Rectal smooth muscle tissue (tissue), 1 donor: ENCODE measurements at regions not wholly inside any gene's neighbourhood (a gene's known extent, or its start where the extent isn't known, plus 50 kb on each side); places are given as distances from the start of the nearest gene placed in this dataset.

Experiments used
- H3K27ac ChIP-seq: one replicate; pipeline ENCODE4 v1.7.0; 2013; ENCODE audit warnings: low read depth, low read length, inconsistent platforms
- H3K27me3 ChIP-seq: one replicate; pipeline ENCODE4 v1.7.0; 2013; ENCODE audit warnings: low read length; ENCODE audit not compliant: control insufficient read depth, insufficient read depth
- H3K36me3 ChIP-seq: one replicate; pipeline ENCODE4 v1.7.0; 2013; ENCODE audit warnings: low read length; ENCODE audit not compliant: control insufficient read depth, insufficient read depth
- H3K4me1 ChIP-seq: one replicate; pipeline ENCODE4 v1.7.0; 2013; ENCODE audit warnings: low read length; ENCODE audit not compliant: control insufficient read depth, insufficient read depth
- H3K4me3 ChIP-seq: one replicate; pipeline ENCODE4 v1.7.0; 2013; ENCODE audit warnings: low read length
- H3K9ac ChIP-seq: one replicate; pipeline ENCODE4 v1.7.0; 2013; ENCODE audit warnings: low read length

DNA sequence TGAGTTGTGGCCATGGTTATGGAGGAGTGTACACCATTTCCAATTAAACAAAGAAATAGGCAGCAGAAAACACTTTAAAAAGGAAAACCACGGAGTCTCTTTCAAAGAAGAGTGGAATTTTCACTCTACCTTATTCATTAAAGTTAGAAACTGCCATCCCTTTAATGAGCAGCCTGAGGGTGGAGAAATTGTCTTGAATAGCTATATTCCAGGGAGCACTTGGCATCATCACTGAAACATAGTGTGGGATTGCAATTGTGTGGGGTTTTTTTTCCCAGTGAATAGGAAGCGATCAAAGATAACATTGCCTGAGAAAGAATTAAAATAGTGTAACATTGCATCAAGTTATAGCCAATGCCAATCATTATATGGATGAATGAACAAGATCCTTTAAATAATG, 191.6 kb downstream of the TEX36 start:
- H3K36me3 ChIP-seq = no peaks in the 10 kb centered on the region
- H3K27me3 ChIP-seq = no peaks in the 10 kb centered on the region
- no peak overlapping the region for H3K9ac ChIP-seq
- no peak overlapping the region for H3K4me3 ChIP-seq
- no peak overlapping the region for H3K27ac ChIP-seq
- no peaks in the 10 kb centered on the region for H3K4me1 ChIP-seq

GRCh38 chr10:125489731-125490130, 193.2 kb downstream of the TEX36 start:
- Histone ChIP-seq H3K4me3 (no peak overlapping the region), H3K27me3 (no peaks in the 10 kb centered on the region), H3K27ac (no peak overlapping the region), H3K9ac (no peak overlapping the region), H3K4me1 (no peaks in the 10 kb centered on the region), H3K36me3 (no peaks in the 10 kb centered on the region)

GRCh38 chr10:125485665-125486064, 197.3 kb downstream of the TEX36 start:
- H3K27me3 ChIP-seq = no peaks in the 10 kb centered on the region
- no peak overlapping the region for H3K27ac ChIP-seq
- no peaks in the 10 kb centered on the region for H3K4me1 ChIP-seq
- no peaks in the 10 kb centered on the region for H3K36me3 ChIP-seq
- H3K4me3 ChIP-seq = no peak overlapping the region
- H3K9ac ChIP-seq = no peak overlapping the region

DNA sequence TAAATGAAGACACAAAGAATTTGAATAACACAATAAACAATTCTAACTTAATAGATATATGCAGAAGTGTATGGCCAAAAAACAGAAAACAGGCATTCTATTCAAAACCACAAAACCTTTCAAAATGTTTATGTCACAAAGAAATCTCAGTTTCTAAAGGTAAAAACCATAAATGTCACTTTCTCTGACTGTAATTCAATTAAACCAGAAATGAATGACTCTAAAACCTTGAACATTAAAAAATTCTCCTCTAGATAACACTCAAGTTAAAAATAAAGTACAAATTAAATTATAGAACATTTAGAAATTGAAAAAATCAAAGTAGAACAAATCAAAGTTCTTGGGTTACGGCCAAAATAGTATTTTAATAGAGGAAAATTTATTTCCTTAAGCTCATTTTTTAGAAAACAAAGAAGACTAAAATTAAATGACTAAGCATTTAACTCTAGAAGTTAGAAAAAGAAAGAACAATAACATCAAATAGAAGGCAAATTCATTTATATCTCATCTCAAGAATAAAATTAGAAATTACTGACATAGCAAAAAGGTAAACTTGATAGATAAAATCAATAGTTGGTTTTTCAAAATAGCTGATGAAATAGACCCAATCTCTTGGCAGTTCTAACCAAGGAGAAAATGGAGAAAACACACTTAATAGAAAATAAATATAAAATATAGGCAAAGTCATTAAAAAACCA, 198.8 kb downstream of the TEX36 start:
- Histone ChIP-seq H3K4me3 (no peak overlapping the region), H3K9ac (no peak overlapping the region), H3K4me1 (no peaks in the 10 kb centered on the region), H3K27ac (no peak overlapping the region), H3K36me3 (no peaks in the 10 kb centered on the region), H3K27me3 (no peaks in the 10 kb centered on the region)

DNA sequence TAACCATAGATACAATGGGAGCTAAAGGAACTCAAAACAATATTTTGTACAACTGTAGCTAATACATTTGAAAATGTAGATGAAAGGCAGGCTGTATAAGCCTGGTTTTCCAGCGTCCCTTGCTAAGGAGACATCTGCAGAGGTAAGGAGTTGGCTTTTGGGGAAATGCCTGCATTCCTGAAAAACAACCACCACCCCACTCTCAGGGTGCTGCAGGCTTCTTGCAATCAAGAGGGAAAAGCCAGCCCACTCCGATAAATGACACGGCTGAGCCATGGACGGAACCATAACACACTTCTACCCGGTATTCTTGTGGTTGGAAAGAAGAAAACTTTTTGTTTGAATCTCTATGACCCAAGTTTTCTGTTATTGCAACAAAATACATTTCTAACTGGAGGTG, 200.3 kb downstream of the TEX36 start:
- H3K4me3 ChIP-seq = no peak overlapping the region
- no peak overlapping the region for H3K27ac ChIP-seq
- H3K36me3 ChIP-seq = no peaks in the 10 kb centered on the region
- no peak overlapping the region for H3K9ac ChIP-seq
- H3K27me3 ChIP-seq = no peaks in the 10 kb centered on the region
- no peaks in the 10 kb centered on the region for H3K4me1 ChIP-seq

DNA sequence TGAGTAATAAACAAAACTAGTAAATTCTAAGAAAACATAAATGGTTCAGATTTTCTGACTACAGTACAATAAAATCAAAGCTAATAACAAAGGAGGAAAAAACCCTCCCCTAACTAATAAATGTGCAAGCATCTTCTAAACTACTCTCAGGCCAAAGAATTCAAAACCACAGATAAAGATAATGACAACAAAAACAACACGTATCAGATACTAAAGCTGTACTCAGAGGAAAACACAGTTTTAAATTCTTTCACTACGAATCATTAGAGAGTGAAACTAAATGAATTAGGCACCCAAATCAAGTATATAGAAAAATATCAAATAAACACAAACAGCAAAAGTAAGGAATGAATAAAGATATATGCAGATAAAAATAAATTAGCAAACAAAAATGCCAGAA, 200.9 kb downstream of the TEX36 start:
- Histone ChIP-seq H3K36me3 (no peaks in the 10 kb centered on the region), H3K27me3 (no peaks in the 10 kb centered on the region), H3K27ac (no peak overlapping the region), H3K4me1 (no peaks in the 10 kb centered on the region), H3K9ac (no peak overlapping the region), H3K4me3 (no peak overlapping the region)

DNA sequence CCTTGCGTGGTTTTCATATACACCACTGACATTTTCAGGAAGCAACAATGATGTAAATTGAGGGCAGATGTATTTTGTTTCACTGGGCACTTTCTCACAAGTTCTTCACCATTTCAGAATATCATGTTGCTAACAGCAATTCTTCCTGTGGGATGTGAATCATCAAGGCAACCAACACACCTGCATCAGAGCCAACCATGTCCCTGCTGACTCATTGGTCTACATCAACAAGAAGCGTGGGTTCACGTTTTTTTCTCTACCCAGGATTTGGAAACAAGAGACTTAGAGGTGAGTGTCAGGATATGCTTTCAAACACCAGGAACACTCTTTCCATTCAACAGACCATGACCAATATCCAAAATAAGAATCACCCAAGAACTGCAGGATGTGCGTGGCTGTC, 203.9 kb downstream of the TEX36 start:
- no peak overlapping the region for H3K9ac ChIP-seq
- no peaks in the 10 kb centered on the region for H3K36me3 ChIP-seq
- no peak overlapping the region for H3K4me3 ChIP-seq
- H3K27me3 ChIP-seq = no peaks in the 10 kb centered on the region
- no peak overlapping the region for H3K27ac ChIP-seq
- H3K4me1 ChIP-seq = no peaks in the 10 kb centered on the region

DNA sequence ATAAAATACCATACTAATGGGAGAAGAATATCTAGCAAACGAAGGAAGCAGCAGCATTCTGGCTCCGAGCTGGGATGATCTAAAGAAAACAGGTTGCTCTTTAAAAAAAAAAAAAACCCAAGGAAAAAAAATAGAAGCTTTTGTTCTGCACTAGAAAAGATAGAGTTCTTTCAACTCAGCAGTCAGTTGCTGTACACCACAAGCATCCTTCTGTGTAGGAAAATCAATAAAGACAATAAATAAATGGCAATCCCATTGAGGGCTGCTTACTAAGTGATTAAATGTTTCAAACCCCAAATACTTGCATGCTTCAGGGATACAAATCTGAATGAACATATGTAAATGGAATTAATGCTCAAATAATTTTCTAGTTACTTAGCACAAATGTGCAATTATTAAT, 207.1 kb downstream of the TEX36 start:
- no peaks in the 10 kb centered on the region for H3K4me1 ChIP-seq
- no peak overlapping the region for H3K4me3 ChIP-seq
- no peaks in the 10 kb centered on the region for H3K27me3 ChIP-seq

GRCh38 chr10:125473143-125473793, 209.7 kb downstream of the TEX36 start:
- H3K27me3 ChIP-seq = no peaks in the 10 kb centered on the region

More for the DNA sequence above, 207.1 kb downstream of the TEX36 start:
- no peak overlapping the region for H3K9ac ChIP-seq
- no peak overlapping the region for H3K27ac ChIP-seq
- H3K36me3 ChIP-seq = no peaks in the 10 kb centered on the region

GRCh38 chr10:125472010-125472607, 210.9 kb downstream of the TEX36 start:
- no peak overlapping the region for H3K9ac ChIP-seq
- H3K27ac ChIP-seq = no peak overlapping the region
- H3K36me3 ChIP-seq = no peaks in the 10 kb centered on the region
- H3K4me1 ChIP-seq = no peaks in the 10 kb centered on the region
- no peaks in the 10 kb centered on the region for H3K27me3 ChIP-seq
- no peak overlapping the region for H3K4me3 ChIP-seq

More at GRCh38 chr10:125473143-125473793, 209.7 kb downstream of the TEX36 start:
- no peak overlapping the region for H3K9ac ChIP-seq
- H3K27ac ChIP-seq = no peak overlapping the region
- H3K4me3 ChIP-seq = no peak overlapping the region
- H3K4me1 ChIP-seq = no peaks in the 10 kb centered on the region
- H3K36me3 ChIP-seq = no peaks in the 10 kb centered on the region

- Histone ChIP-seq H3K27me3 (no peaks in the 10 kb centered on the region), H3K9ac (no peak overlapping the region), H3K4me3 (no peak overlapping the region), H3K36me3 (no peaks in the 10 kb centered on the region), H3K27ac (no peak overlapping the region), H3K4me1 (no peaks in the 10 kb centered on the region)
Measured at GRCh38 chr10:125468278-125468677, 214.7 kb downstream of the TEX36 start.

- no peaks in the 10 kb centered on the region for H3K27me3 ChIP-seq
Measured at GRCh38 chr10:125466685-125467084, 216.3 kb downstream of the TEX36 start.

GRCh38 chr10:125462845-125463244, 220.1 kb downstream of the TEX36 start:
- Histone ChIP-seq H3K36me3 (no peaks in the 10 kb centered on the region), H3K4me3 (no peak overlapping the region), H3K27me3 (no peaks in the 10 kb centered on the region), H3K4me1 (no peaks in the 10 kb centered on the region), H3K27ac (no peak overlapping the region), H3K9ac (no peak overlapping the region)

More at GRCh38 chr10:125466685-125467084, 216.3 kb downstream of the TEX36 start:
- no peak overlapping the region for H3K9ac ChIP-seq
- no peak overlapping the region for H3K27ac ChIP-seq
- H3K4me1 ChIP-seq = no peaks in the 10 kb centered on the region
- no peak overlapping the region for H3K4me3 ChIP-seq
- H3K36me3 ChIP-seq = no peaks in the 10 kb centered on the region
